K562 (cell line): ENCODE measurements at regions not wholly inside any gene's neighbourhood (a gene's known extent, or its start where the extent isn't known, plus 50 kb on each side); places are given as distances from the start of the nearest gene placed in this dataset.

Source experiments
- ATAC-seq: fragments of 200-7000 bp; cut with Tn5 transposase; 3 replicates; pipeline ENCODE4 v1.9.1; 2020; ENCODE audit warnings: moderate library complexity
- BruUV-seq: library from RNA; stranded (reverse); fragments of 400-500 nt; replicated peaks from 2 replicates; lab custom pipeline; 2021; lab: Mats Ljungman, UMichigan
- CTCF ChIA-PET: fragments of 300-600 bp; formaldehyde crosslinking; extraction: SDS; loops from one replicate; lab custom pipeline; 2021; ENCODE audit warnings: low intra/inter-chr PET ratio; lab: Yijun Ruan, JAX
- POLR2A ChIA-PET: fragments of 300-600, 350-650 bp; sonication (Branson Sonifier 250); formaldehyde crosslinking; extraction: SDS; loops from one replicate; lab custom pipeline; 2021; ENCODE audit warnings: antibody characterized with exemption, inconsistent platforms; lab: Yijun Ruan, JAX
- DNase-seq, 4 experiments: peaks; one replicate each; pipeline versions ENCODE4 v3.0.0 to v3.0.0-alpha.2; 2011 to 2018; ENCODE audit warnings: low spot score in 3 of 4, mixed read lengths in 3 of 4; ENCODE audit errors: extremely low read depth in 1 of 4
- FAIRE-seq: peaks from 2 replicates; lab custom pipeline; 2011; peaks lifted over from hg19 to GRCh38; lab: Jason Lieb, UNC
- H2AFZ ChIP-seq: 2 replicates; pipeline ENCODE4 v1.6.0; 2011; ENCODE audit warnings: low read depth, low read length, control low read depth, inconsistent platforms
- H3K27ac ChIP-seq: fragments of 200-600 bp; 3 replicates; pipeline ENCODE4 v1.8.0; 2011; ENCODE audit warnings: low read depth, mild to moderate bottlenecking, control low read depth, inconsistent platforms, low read length, moderate library complexity, mixed read lengths; ENCODE audit errors: extremely low read depth
- H3K27me3 ChIP-seq, 2 experiments: fragments of 300-600 bp in 1 of 2; 2 replicates in 1 of 2; 3 replicates in 1 of 2; pipeline versions ENCODE4 v1.6.0 to v1.8.0; 2011; ENCODE audit warnings: inconsistent platforms in 2 of 2, low read length in 2 of 2, mild to moderate bottlenecking in 1 of 2, mixed read lengths in 1 of 2, moderate library complexity in 1 of 2; ENCODE audit not compliant: control insufficient read depth in 2 of 2, insufficient read depth in 2 of 2
- H3K36me3 ChIP-seq: fragments of 300-600 bp; 3 replicates; pipeline ENCODE4 v1.8.0; 2011; ENCODE audit warnings: mild to moderate bottlenecking, low read length, inconsistent platforms; ENCODE audit not compliant: control insufficient read depth, insufficient read depth
- H3K4me1 ChIP-seq, 2 experiments: fragments of 200-600 bp in 1 of 2; replicated peaks in 1 of 2; 2 replicates in 1 of 2; 3 replicates in 1 of 2; pipeline versions ENCODE4 v1.5.1 to v1.8.0; 2011; ENCODE audit warnings: inconsistent platforms in 2 of 2, low read length in 2 of 2, mild to moderate bottlenecking in 1 of 2, mixed read lengths in 1 of 2, moderate library complexity in 1 of 2; ENCODE audit not compliant: control insufficient read depth in 2 of 2, insufficient read depth in 2 of 2
- H3K4me2 ChIP-seq: 2 replicates; pipeline ENCODE4 v1.6.1; 2011; ENCODE audit warnings: low read length, control low read depth, inconsistent platforms, mixed read lengths; ENCODE audit not compliant: insufficient read depth
- H3K4me3 ChIP-seq: fragments of 200-600 bp; sonication (generic), shearing (Covaris generic); 2 replicates; pipeline ENCODE4 v1.5.1; 2016; ENCODE audit warnings: control low read depth, inconsistent platforms
- H3K79me2 ChIP-seq: fragments of 200-600 bp; 3 replicates; pipeline ENCODE4 v1.8.0; 2011; ENCODE audit warnings: low read length, inconsistent platforms; ENCODE audit not compliant: control insufficient read depth, insufficient read depth
- H3K9ac ChIP-seq, 2 experiments: 2 replicates each; pipeline versions ENCODE4 v1.6.0 to v1.6.1; 2011; ENCODE audit warnings: low read depth in 2 of 2, low read length in 2 of 2, control low read depth in 1 of 2, inconsistent platforms in 1 of 2, mild to moderate bottlenecking in 1 of 2, mixed read lengths in 1 of 2; ENCODE audit not compliant: insufficient read depth in 1 of 2
- H3K9me1 ChIP-seq: one replicate; pipeline ENCODE4 v1.6.0; 2011; ENCODE audit warnings: inconsistent platforms, mild to moderate bottlenecking, low read length, moderate library complexity; ENCODE audit not compliant: control insufficient read depth, insufficient read depth
- H3K9me3 ChIP-seq: replicated peaks from 2 replicates; pipeline ENCODE4 v1.5.1; 2011; ENCODE audit warnings: low read depth, low read length, inconsistent platforms; ENCODE audit not compliant: control insufficient read depth, insufficient read depth
- H4K20me1 ChIP-seq: replicated peaks from 2 replicates; pipeline ENCODE4 v1.6.1; 2011; ENCODE audit warnings: low read length, inconsistent platforms, mixed read lengths; ENCODE audit not compliant: control insufficient read depth, insufficient read depth
- ATF1 ChIP-seq, 2 experiments: fragments of 450-650 bp in 1 of 2; IDR thresholded peaks; 2 replicates each; pipeline ENCODE4 v1.6.1; 2016; ENCODE audit warnings: missing compliant biosample characterization in 1 of 2, missing genetic modification characterization in 1 of 2
- CTBP1 ChIP-seq: fragments of 450-650 bp; IDR thresholded peaks from 2 replicates; pipeline ENCODE4 v1.6.1; 2016; ENCODE audit warnings: borderline replicate concordance
- OTX1 ChIP-seq: fragments of 450-650 bp; formaldehyde crosslinking; IDR thresholded peaks from 2 replicates; pipeline ENCODE4 v1.4.0; 2022; ENCODE audit warnings: mild to moderate bottlenecking
- POLR2G ChIP-seq: fragments of 200-400 bp; formaldehyde crosslinking; IDR thresholded peaks from 2 replicates; pipeline ENCODE4 v1.6.1; 2017; ENCODE audit warnings: low read depth, mild to moderate bottlenecking, antibody characterized with exemption, low read length, moderate library complexity
- ZNF507 ChIP-seq: conservative IDR thresholded peaks from 2 replicates; pipeline ENCODE4 v1.6.1; 2017; ENCODE audit warnings: missing genetic modification characterization, missing compliant biosample characterization
- WGBS: fragments of 100-300 bp; shearing (Covaris generic); methylation state at CpG from one replicate; pipeline ENCODE4 v1.1.6; 2016; ENCODE audit warnings: low coverage, mixed read lengths; ENCODE audit not compliant: insufficient coverage; ENCODE audit errors: missing lambda C conversion rate; 5-methylcytosine and 5-hydroxymethylcytosine counted together
- in situ Hi-C: fragments of 300-500 bp; cut with MboI; formaldehyde crosslinking; loops from 4 replicates; pipeline ENCODE4 v1.15.0; 2018; ENCODE audit warnings: inconsistent platforms, mixed read lengths
- intact Hi-C: fragments of 100-400 bp; cut with micrococcal nuclease; formaldehyde crosslinking; loops from 2 replicates; pipeline ENCODE4 v1.14.2; 2022

GRCh38 chr12:4216187-4216927 is 57.2 kb upstream of the CCND2 start:
- TF ChIP-seq ZNF507 (tag) (no peak), CTBP1 (no peak), OTX1 (no peak), POLR2G (no peak), ATF1 (CRISPR knock-in tag; IDR thresholded peaks at IDR 0.05) (no peak), ATF1 (tag; IDR thresholded peaks at IDR 0.05) (no peak)
- H3K27me3 ChIP-seq: peaks cover 20 to 23% of the 10 kb centered on the region in 2 experiments; a peak in 3 of 5 replicates
- no peak for ATAC-seq
- FAIRE-seq: no peak
- H3K9me1 ChIP-seq: no peaks in the 10 kb centered on the region
- no peaks in the 10 kb centered on the region for H3K9me3 ChIP-seq
- WGBS: 6% methylated on average over 5 of the region's 5 CpGs
- BruUV-seq: no TSS peak
- no peaks in the 10 kb centered on the region for H3K79me2 ChIP-seq
- H3K27ac ChIP-seq: no peak overlapping the region
- H3K4me1 ChIP-seq: peaks cover 0 to 10% of the 10 kb centered on the region in 2 experiments; a peak in 2 of 5 replicates
- H3K36me3 ChIP-seq: no peaks in the 10 kb centered on the region
- no peak overlapping the region for H2AFZ ChIP-seq
- no peak overlapping the region for H3K9ac ChIP-seq
- CTCF ChIA-PET: no interaction called here
- H3K4me2 ChIP-seq: no peak overlapping the region
- no peak for DNase-seq
- intact Hi-C loops: no loop called here
- in situ Hi-C loops: no loop called here
- POLR2A ChIA-PET: interaction anchor here (1.1 to 1.7 kb wide), 3 partner anchors 9 to 12 kb away, joined by 3 to 5 read pairs (median 3); no protein-coding TSS in a partner anchor
- H4K20me1 ChIP-seq: no peaks in the 10 kb centered on the region
- H3K4me3 ChIP-seq: no peak overlapping the region
